ENCODE measurements at regions not wholly inside any gene's neighbourhood (a gene's known extent, or its start where the extent isn't known, plus 50 kb on each side); places are given as distances from the start of the nearest gene placed in this dataset.

DNA sequence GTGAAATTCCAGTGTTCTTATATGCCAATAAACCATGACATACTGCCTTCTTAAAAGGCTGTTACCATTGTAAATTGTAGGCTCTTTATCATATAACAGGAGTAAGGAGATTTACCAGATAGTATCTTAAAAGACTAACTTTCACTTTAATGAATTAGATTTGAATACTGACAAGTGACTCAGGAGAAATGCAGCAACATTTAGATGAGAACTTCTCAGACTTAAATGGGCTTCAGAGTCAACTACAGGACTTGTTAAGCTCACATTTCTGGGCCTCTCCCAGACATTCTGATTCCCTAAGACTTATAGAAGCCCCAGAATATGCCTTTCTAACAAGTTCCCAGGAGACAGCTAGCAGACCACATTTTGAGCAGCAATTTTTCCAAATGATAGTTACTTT, 466.3 kb downstream of the ARL4A start:
- Histone ChIP-seq H3K9me2 (ENCODE audit: insufficient read depth) (no peaks in the 10 kb centered on the region), H3K9ac (ENCODE audit: low read length) (no peak overlapping the region), H2AFZ (ENCODE audit: low read depth, low read length, poor library complexity, severe bottlenecking) (peak overlapping the region; percentile 29), H3K4me3 (replicated peaks in 1 of 2; ENCODE audit: low read depth in 1 of 2, low read length in 2 of 2) (no peak overlapping the region), H3K36me3 (ENCODE audit: control insufficient read depth in 1 of 2, insufficient read depth in 2 of 2, low read length in 2 of 2) (no peaks in the 10 kb centered on the region), H3K4me1 (ENCODE audit: control insufficient read depth in 1 of 2, insufficient read depth in 2 of 2, low read length in 2 of 2) (peaks cover 0 to 4% of the 10 kb centered on the region in 2 experiments; a peak in 2 of 4 replicates), H4K20me1 (ENCODE audit: insufficient read depth) (no peaks in the 10 kb centered on the region), H3K79me2 (ENCODE audit: insufficient read depth, low read length) (no peaks in the 10 kb centered on the region), H3K27me3 (ENCODE audit: insufficient read depth, low read length) (no peaks in the 10 kb centered on the region), H3K4me2 (ENCODE audit: low read length) (no peak overlapping the region), H3K27ac (ENCODE audit: low read depth, low read length) (no peak overlapping the region), H3K9me3 (ENCODE audit: control insufficient read depth in 1 of 2, insufficient read depth in 1 of 2, low read depth in 1 of 2, low read length in 2 of 2) (no peaks in the 10 kb centered on the region)
- ATAC-seq (no peak), DNase-seq (ENCODE audit: low read depth, low spot score) (no peak)
- no TSS peak for BruUV-seq (replicated peaks)
- intact Hi-C loops (cut with micrococcal nuclease), result no loop called here
- ChIA-PET CTCF (no interaction called here), RAD21 (ENCODE audit: low non-redundant PET in 1 of 2, low total read pairs in 2 of 2, uncharacterized antibody in 2 of 2, unreplicated experiment in 2 of 2) (no interaction called here), POLR2A (no interaction called here)
- TF ChIP-seq, protein P1, sequence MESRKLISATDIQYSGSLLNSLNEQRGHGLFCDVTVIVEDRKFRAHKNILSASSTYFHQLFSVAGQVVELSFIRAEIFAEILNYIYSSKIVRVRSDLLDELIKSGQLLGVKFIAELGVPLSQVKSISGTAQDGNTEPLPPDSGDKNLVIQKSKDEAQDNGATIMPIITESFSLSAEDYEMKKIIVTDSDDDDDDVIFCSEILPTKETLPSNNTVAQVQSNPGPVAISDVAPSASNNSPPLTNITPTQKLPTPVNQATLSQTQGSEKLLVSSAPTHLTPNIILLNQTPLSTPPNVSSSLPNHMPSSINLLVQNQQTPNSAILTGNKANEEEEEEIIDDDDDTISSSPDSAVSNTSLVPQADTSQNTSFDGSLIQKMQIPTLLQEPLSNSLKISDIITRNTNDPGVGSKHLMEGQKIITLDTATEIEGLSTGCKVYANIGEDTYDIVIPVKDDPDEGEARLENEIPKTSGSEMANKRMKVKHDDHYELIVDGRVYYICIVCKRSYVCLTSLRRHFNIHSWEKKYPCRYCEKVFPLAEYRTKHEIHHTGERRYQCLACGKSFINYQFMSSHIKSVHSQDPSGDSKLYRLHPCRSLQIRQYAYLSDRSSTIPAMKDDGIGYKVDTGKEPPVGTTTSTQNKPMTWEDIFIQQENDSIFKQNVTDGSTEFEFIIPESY (IDR thresholded peaks at IDR 0.05; ENCODE audit: extremely low read depth, insufficient replicate concordance, low read length), result no peak
- TF ChIP-seq ELF1 (IDR thresholded peaks at IDR 0.05; ENCODE audit: borderline replicate concordance, low read depth) (no peak), SP1 (IDR thresholded peaks at IDR 0.05; ENCODE audit: low read depth) (no peak)

DNA sequence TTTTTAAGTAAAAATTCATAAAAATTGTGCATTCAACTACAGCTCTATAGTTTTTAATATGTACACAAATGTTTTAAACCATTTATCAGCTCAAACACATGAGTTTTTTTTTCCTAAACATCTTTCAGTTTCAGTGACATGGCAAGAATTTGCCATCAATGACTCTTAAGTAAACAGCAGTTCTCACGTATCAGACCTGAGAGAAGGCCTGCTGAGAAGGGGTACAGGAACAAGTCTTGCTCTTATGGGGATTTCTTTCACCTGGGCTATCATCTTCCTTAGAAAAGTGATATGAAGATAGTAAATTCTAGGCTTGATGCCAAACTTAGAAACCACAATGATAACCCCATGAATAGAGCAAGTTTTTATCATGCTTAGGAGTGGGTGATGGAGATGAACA, 467.8 kb downstream of the ARL4A start:
- Histone ChIP-seq H3K27me3 (ENCODE audit: insufficient read depth, low read length) (no peaks in the 10 kb centered on the region), H3K79me2 (ENCODE audit: insufficient read depth, low read length) (no peaks in the 10 kb centered on the region), H3K4me3 (replicated peaks in 1 of 2; ENCODE audit: low read depth in 1 of 2, low read length in 2 of 2) (no peak overlapping the region), H3K9me3 (ENCODE audit: control insufficient read depth in 1 of 2, insufficient read depth in 1 of 2, low read depth in 1 of 2, low read length in 2 of 2) (no peaks in the 10 kb centered on the region), H3K9ac (ENCODE audit: low read length) (no peak overlapping the region), H2AFZ (ENCODE audit: low read depth, low read length, poor library complexity, severe bottlenecking) (peak overlapping the region; percentile 78), H3K9me2 (ENCODE audit: insufficient read depth) (no peaks in the 10 kb centered on the region), H3K27ac (ENCODE audit: low read depth, low read length) (no peak overlapping the region), H3K36me3 (ENCODE audit: control insufficient read depth in 1 of 2, insufficient read depth in 2 of 2, low read length in 2 of 2) (no peaks in the 10 kb centered on the region), H4K20me1 (ENCODE audit: insufficient read depth) (no peaks in the 10 kb centered on the region), H3K4me1 (ENCODE audit: control insufficient read depth in 1 of 2, insufficient read depth in 2 of 2, low read length in 2 of 2) (peaks cover 0 to 4% of the 10 kb centered on the region in 2 experiments; a peak in 2 of 4 replicates), H3K4me2 (ENCODE audit: low read length) (no peak overlapping the region)
- DNase-seq (ENCODE audit: low read depth, low spot score) (no peak), ATAC-seq (no peak)
- ChIA-PET CTCF (no interaction called here), POLR2A (no interaction called here), RAD21 (ENCODE audit: low non-redundant PET in 1 of 2, low total read pairs in 2 of 2, uncharacterized antibody in 2 of 2, unreplicated experiment in 2 of 2) (no interaction called here)
- no TSS peak for BruUV-seq (replicated peaks)
- intact Hi-C loops (cut with micrococcal nuclease), result no loop called here
- no peak for TF ChIP-seq CEBPB (IDR thresholded peaks at IDR 0.05; ENCODE audit: low read depth)
- TF ChIP-seq TCF7L2 (IDR thresholded peaks at IDR 0.05; ENCODE audit: borderline replicate concordance, extremely low read depth, insufficient read depth, insufficient read length), result no peak
- TF ChIP-seq, protein P2, sequence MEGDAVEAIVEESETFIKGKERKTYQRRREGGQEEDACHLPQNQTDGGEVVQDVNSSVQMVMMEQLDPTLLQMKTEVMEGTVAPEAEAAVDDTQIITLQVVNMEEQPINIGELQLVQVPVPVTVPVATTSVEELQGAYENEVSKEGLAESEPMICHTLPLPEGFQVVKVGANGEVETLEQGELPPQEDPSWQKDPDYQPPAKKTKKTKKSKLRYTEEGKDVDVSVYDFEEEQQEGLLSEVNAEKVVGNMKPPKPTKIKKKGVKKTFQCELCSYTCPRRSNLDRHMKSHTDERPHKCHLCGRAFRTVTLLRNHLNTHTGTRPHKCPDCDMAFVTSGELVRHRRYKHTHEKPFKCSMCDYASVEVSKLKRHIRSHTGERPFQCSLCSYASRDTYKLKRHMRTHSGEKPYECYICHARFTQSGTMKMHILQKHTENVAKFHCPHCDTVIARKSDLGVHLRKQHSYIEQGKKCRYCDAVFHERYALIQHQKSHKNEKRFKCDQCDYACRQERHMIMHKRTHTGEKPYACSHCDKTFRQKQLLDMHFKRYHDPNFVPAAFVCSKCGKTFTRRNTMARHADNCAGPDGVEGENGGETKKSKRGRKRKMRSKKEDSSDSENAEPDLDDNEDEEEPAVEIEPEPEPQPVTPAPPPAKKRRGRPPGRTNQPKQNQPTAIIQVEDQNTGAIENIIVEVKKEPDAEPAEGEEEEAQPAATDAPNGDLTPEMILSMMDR (IDR thresholded peaks at IDR 0.05 in 2 of 3, conservative IDR thresholded peaks at IDR 0.05 in 1 of 3; ENCODE audit: borderline replicate concordance in 1 of 3, insufficient read depth in 1 of 3, low read depth in 2 of 3, low read length in 2 of 3), result no peak
- TF ChIP-seq, protein P3, sequence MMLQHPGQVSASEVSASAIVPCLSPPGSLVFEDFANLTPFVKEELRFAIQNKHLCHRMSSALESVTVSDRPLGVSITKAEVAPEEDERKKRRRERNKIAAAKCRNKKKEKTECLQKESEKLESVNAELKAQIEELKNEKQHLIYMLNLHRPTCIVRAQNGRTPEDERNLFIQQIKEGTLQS (IDR thresholded peaks at IDR 0.05), result no peak
- no peak for TF ChIP-seq ZFX (IDR thresholded peaks at IDR 0.05)
- no peak for TF ChIP-seq EGR1 (IDR thresholded peaks at IDR 0.05; ENCODE audit: low read depth)
- TF ChIP-seq, protein P4, sequence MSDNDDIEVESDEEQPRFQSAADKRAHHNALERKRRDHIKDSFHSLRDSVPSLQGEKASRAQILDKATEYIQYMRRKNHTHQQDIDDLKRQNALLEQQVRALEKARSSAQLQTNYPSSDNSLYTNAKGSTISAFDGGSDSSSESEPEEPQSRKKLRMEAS (IDR thresholded peaks at IDR 0.05), result no peak
- TF ChIP-seq POLR2A (IDR thresholded peaks at IDR 0.05; ENCODE audit: borderline replicate concordance, extremely low read depth, insufficient read depth, insufficient read length), result no peak
- TF ChIP-seq, protein P5, sequence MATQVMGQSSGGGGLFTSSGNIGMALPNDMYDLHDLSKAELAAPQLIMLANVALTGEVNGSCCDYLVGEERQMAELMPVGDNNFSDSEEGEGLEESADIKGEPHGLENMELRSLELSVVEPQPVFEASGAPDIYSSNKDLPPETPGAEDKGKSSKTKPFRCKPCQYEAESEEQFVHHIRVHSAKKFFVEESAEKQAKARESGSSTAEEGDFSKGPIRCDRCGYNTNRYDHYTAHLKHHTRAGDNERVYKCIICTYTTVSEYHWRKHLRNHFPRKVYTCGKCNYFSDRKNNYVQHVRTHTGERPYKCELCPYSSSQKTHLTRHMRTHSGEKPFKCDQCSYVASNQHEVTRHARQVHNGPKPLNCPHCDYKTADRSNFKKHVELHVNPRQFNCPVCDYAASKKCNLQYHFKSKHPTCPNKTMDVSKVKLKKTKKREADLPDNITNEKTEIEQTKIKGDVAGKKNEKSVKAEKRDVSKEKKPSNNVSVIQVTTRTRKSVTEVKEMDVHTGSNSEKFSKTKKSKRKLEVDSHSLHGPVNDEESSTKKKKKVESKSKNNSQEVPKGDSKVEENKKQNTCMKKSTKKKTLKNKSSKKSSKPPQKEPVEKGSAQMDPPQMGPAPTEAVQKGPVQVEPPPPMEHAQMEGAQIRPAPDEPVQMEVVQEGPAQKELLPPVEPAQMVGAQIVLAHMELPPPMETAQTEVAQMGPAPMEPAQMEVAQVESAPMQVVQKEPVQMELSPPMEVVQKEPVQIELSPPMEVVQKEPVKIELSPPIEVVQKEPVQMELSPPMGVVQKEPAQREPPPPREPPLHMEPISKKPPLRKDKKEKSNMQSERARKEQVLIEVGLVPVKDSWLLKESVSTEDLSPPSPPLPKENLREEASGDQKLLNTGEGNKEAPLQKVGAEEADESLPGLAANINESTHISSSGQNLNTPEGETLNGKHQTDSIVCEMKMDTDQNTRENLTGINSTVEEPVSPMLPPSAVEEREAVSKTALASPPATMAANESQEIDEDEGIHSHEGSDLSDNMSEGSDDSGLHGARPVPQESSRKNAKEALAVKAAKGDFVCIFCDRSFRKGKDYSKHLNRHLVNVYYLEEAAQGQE (IDR thresholded peaks at IDR 0.05; ENCODE audit: low read depth), result no peak

All from HCT116 (cell line).